ENCODE measurements at regions not wholly inside any gene's neighbourhood (a gene's known extent, or its start where the extent isn't known, plus 50 kb on each side); places are given as distances from the start of the nearest gene placed in this dataset.
A peak's percentile ranks its signal among the peaks of the same experiment; 100 is the strongest.

- Histone ChIP-seq H3K36me3 (no peaks in the 10 kb centered on the region), H3K27me3 (no peaks in the 10 kb centered on the region), H3K4me1 (no peaks in the 10 kb centered on the region), H3K4me3 (no peak overlapping the region), H3K9me3 (no peaks in the 10 kb centered on the region), H3K27ac (replicated peaks in 1 of 4) (no peak overlapping the region)
- intact Hi-C loops (cut with DNase I) = no loop called here
- DNase-seq (ENCODE audit: extremely low spot score) = peak; percentile 79
- 87% methylated on average over 3 of the region's 3 CpGs for WGBS
- TF ChIP-seq POLR2AphosphoS5 (IDR thresholded peaks at IDR 0.05) (no peak), POLR2A (IDR thresholded peaks at IDR 0.05; ENCODE audit: low read depth) (no peak), EP300 (IDR thresholded peaks at IDR 0.05) (no peak), CTCF (IDR thresholded peaks at IDR 0.05) (no peak)
Measured at GRCh38 chr5:5676218-5676617, 253.7 kb downstream of the ICE1 start.

GRCh38 chr5:5675511-5675910 lies 253.0 kb downstream of the ICE1 start:
- Histone ChIP-seq H3K27ac (replicated peaks in 1 of 4) (no peak overlapping the region), H3K4me1 (no peaks in the 10 kb centered on the region), H3K9me3 (no peaks in the 10 kb centered on the region), H3K27me3 (no peaks in the 10 kb centered on the region), H3K36me3 (no peaks in the 10 kb centered on the region), H3K4me3 (no peak overlapping the region)
- intact Hi-C loops (cut with DNase I) = no loop called here
- no peak for TF ChIP-seq CTCF (IDR thresholded peaks at IDR 0.05)
- TF ChIP-seq POLR2A (IDR thresholded peaks at IDR 0.05; ENCODE audit: low read depth) = no peak
- no peak for TF ChIP-seq POLR2AphosphoS5 (IDR thresholded peaks at IDR 0.05)
- no peak for TF ChIP-seq EP300 (IDR thresholded peaks at IDR 0.05)
- WGBS = 100% methylated on average over 1 of the region's 1 CpG
- peak; percentile 31 for DNase-seq (ENCODE audit: extremely low spot score)

GRCh38 chr5:5671823-5672222 lies 249.3 kb downstream of the ICE1 start:
- Histone ChIP-seq H3K27me3 (no peaks in the 10 kb centered on the region), H3K9me3 (no peaks in the 10 kb centered on the region), H3K4me1 (peaks cover 0 to 4% (median 0%) of the 10 kb centered on the region in 4 donors), H3K36me3 (no peaks in the 10 kb centered on the region), H3K4me3 (no peak overlapping the region), H3K27ac (replicated peaks in 1 of 4) (no peak overlapping the region)
- intact Hi-C loops (cut with DNase I) = no loop called here
- 83% methylated on average over 1 of the region's 1 CpG for WGBS
- peak; percentile 89 for DNase-seq (ENCODE audit: extremely low spot score)
- TF ChIP-seq CTCF (IDR thresholded peaks at IDR 0.05) (no peak), EP300 (IDR thresholded peaks at IDR 0.05) (no peak)

GRCh38 chr5:5667136-5667554 lies 244.7 kb downstream of the ICE1 start:
- intact Hi-C loops (cut with DNase I) = loop anchor here (10.0 kb wide), 1 partner anchor 172 kb away; no protein-coding TSS in a partner anchor
- H3K9me3 ChIP-seq = no peaks in the 10 kb centered on the region
- no peak overlapping the region for H3K27ac ChIP-seq (replicated peaks in 1 of 4)
- DNase-seq (ENCODE audit: extremely low spot score) = peak; percentile 64
- no peak for TF ChIP-seq EP300 (IDR thresholded peaks at IDR 0.05)
- no peak for TF ChIP-seq CTCF (IDR thresholded peaks at IDR 0.05)
- TF ChIP-seq POLR2AphosphoS5 (IDR thresholded peaks at IDR 0.05) = no peak
- TF ChIP-seq POLR2A (IDR thresholded peaks at IDR 0.05; ENCODE audit: low read depth) = no peak
- no peaks in the 10 kb centered on the region for H3K27me3 ChIP-seq
- WGBS = 80% methylated on average over 3 of the region's 3 CpGs
- H3K4me3 ChIP-seq = no peak overlapping the region
- no peaks in the 10 kb centered on the region for H3K36me3 ChIP-seq
- H3K4me1 ChIP-seq = peaks cover 0 to 6% (median 0%) of the 10 kb centered on the region in 4 donors

GRCh38 chr5:5666369-5666768 lies 243.9 kb downstream of the ICE1 start:
- Histone ChIP-seq H3K36me3 (no peaks in the 10 kb centered on the region), H3K9me3 (no peaks in the 10 kb centered on the region), H3K27ac (replicated peaks in 1 of 4) (no peak overlapping the region), H3K27me3 (no peaks in the 10 kb centered on the region), H3K4me3 (no peak overlapping the region), H3K4me1 (peaks cover 0 to 6% (median 0%) of the 10 kb centered on the region in 4 donors)
- peak; percentile 55 for DNase-seq (ENCODE audit: extremely low spot score)
- TF ChIP-seq CTCF (IDR thresholded peaks at IDR 0.05) (no peak), POLR2A (IDR thresholded peaks at IDR 0.05; ENCODE audit: low read depth) (no peak), POLR2AphosphoS5 (IDR thresholded peaks at IDR 0.05) (no peak), EP300 (IDR thresholded peaks at IDR 0.05) (no peak)
- intact Hi-C loops (cut with DNase I) = loop anchor here (10.0 kb wide), 1 partner anchor 172 kb away; no protein-coding TSS in a partner anchor
- WGBS = 69% methylated on average over 7 of the region's 7 CpGs
